Neural crest cell (in vitro differentiated cells): ENCODE measurements at regions not wholly inside any gene's neighbourhood (a gene's known extent, or its start where the extent isn't known, plus 50 kb on each side); places are given as distances from the start of the nearest gene placed in this dataset.

ENCODE experiments used
- DNase-seq: peaks from one replicate; pipeline ENCODE4 v3.0.0; 2021; ENCODE audit warnings: low read depth, mixed read lengths, low spot score
- H3K27ac Mint-ChIP-seq: one replicate; pipeline ENCODE4 v1.8.0; 2021; ENCODE audit warnings: mild to moderate bottlenecking, mixed read lengths; ENCODE audit not compliant: unreplicated experiment
- H3K27me3 Mint-ChIP-seq: 2 replicates; pipeline ENCODE4 v1.8.0; 2021; ENCODE audit warnings: low read depth, mild to moderate bottlenecking, mixed read lengths
- H3K36me3 Mint-ChIP-seq: 2 replicates; pipeline ENCODE4 v1.8.0; 2021; ENCODE audit warnings: low read depth, mild to moderate bottlenecking, mixed read lengths
- H3K4me1 Mint-ChIP-seq: 2 replicates; pipeline ENCODE4 v1.8.0; 2021; ENCODE audit warnings: mixed read lengths
- H3K4me3 Mint-ChIP-seq: one replicate; pipeline ENCODE4 v1.8.0; 2021; ENCODE audit warnings: mild to moderate bottlenecking, mixed read lengths
- H3K9me3 Mint-ChIP-seq: 2 replicates; pipeline ENCODE4 v1.8.0; 2021; ENCODE audit warnings: mixed read lengths
- CTCF ChIP-seq: fragments of 200-600 bp; sonication (generic); conservative IDR thresholded peaks from 2 replicates; pipeline ENCODE4 v1.5.0; 2021; ENCODE audit warnings: antibody characterized with exemption, mild to moderate bottlenecking

- Mint-ChIP-seq H3K36me3 (no peaks in the 10 kb centered on the region), H3K9me3 (no peaks in the 10 kb centered on the region), H3K4me1 (peaks cover 11% of the 10 kb centered on the region), H3K27me3 (no peaks in the 10 kb centered on the region), H3K27ac (no peak overlapping the region), H3K4me3 (no peak overlapping the region)
- no peak for TF ChIP-seq CTCF
- DNase-seq, result no peak
Measured at GRCh38 chr4:181308476-181309312, 934.5 kb upstream of the TENM3 start.

- DNase-seq, result no peak
- no peak overlapping the region for H3K4me3 Mint-ChIP-seq
- no peak for TF ChIP-seq CTCF
- H3K27ac Mint-ChIP-seq, result no peak overlapping the region
- H3K9me3 Mint-ChIP-seq, result peaks cover 3% of the 10 kb centered on the region
- H3K36me3 Mint-ChIP-seq, result no peaks in the 10 kb centered on the region
- no peaks in the 10 kb centered on the region for H3K27me3 Mint-ChIP-seq
- H3K4me1 Mint-ChIP-seq, result peaks cover 6% of the 10 kb centered on the region
Measured at GRCh38 chr4:181312066-181312465, 931.1 kb upstream of the TENM3 start.

GRCh38 chr4:181319629-181320028 lies 923.6 kb upstream of the TENM3 start:
- no peak for TF ChIP-seq CTCF
- Mint-ChIP-seq H3K36me3 (no peaks in the 10 kb centered on the region), H3K9me3 (peaks cover under 1% of the 10 kb centered on the region), H3K27me3 (no peaks in the 10 kb centered on the region), H3K4me3 (no peak overlapping the region), H3K27ac (no peak overlapping the region), H3K4me1 (no peaks in the 10 kb centered on the region)
- DNase-seq, result no peak

GRCh38 chr4:181323061-181323460 lies 920.1 kb upstream of the TENM3 start:
- no peak for TF ChIP-seq CTCF
- H3K27ac Mint-ChIP-seq, result no peak overlapping the region
- no peaks in the 10 kb centered on the region for H3K36me3 Mint-ChIP-seq
- no peaks in the 10 kb centered on the region for H3K27me3 Mint-ChIP-seq
- no peaks in the 10 kb centered on the region for H3K9me3 Mint-ChIP-seq
- H3K4me3 Mint-ChIP-seq, result no peak overlapping the region
- DNase-seq, result no peak
- H3K4me1 Mint-ChIP-seq, result no peaks in the 10 kb centered on the region

GRCh38 chr4:181330654-181331201 lies 912.5 kb upstream of the TENM3 start:
- no peak overlapping the region for H3K27ac Mint-ChIP-seq
- TF ChIP-seq CTCF, result no peak
- H3K9me3 Mint-ChIP-seq, result no peaks in the 10 kb centered on the region
- no peak for DNase-seq
- no peaks in the 10 kb centered on the region for H3K27me3 Mint-ChIP-seq
- H3K36me3 Mint-ChIP-seq, result no peaks in the 10 kb centered on the region
- no peaks in the 10 kb centered on the region for H3K4me1 Mint-ChIP-seq
- no peak overlapping the region for H3K4me3 Mint-ChIP-seq
